ENCODE measurements at regions not wholly inside any gene's neighbourhood (a gene's known extent, or its start where the extent isn't known, plus 50 kb on each side); places are given as distances from the start of the nearest gene placed in this dataset.

- DNase-seq (ENCODE audit: low read depth): no peak
Observed at GRCh38 chrX:51798701-51799100, 55.5 kb downstream of the GSPT2 start.

- DNase-seq (ENCODE audit: low read depth): peak; percentile 30
Observed at GRCh38 chrX:51802917-51803688, 59.9 kb downstream of the GSPT2 start.

- DNase-seq (ENCODE audit: low read depth): no peak
Observed at GRCh38 chrX:51803833-51804232, 60.6 kb downstream of the GSPT2 start.

GRCh38 chrX:51804741-51805140, 61.5 kb downstream of the GSPT2 start:
- DNase-seq (ENCODE audit: low read depth): no peak

GRCh38 chrX:51813886-51814460, 70.7 kb downstream of the GSPT2 start:
- DNase-seq (ENCODE audit: low read depth): no peak

GRCh38 chrX:51824061-51824460, 69.4 kb upstream of the MAGED1 start:
- no peak for DNase-seq (ENCODE audit: low read depth)

GRCh38 chrX:51825436-51825835, 68.0 kb upstream of the MAGED1 start:
- no peak for DNase-seq (ENCODE audit: low read depth)

- no peak for DNase-seq (ENCODE audit: low read depth)
Observed at GRCh38 chrX:51834076-51834475, 59.3 kb upstream of the MAGED1 start.

- DNase-seq (ENCODE audit: low read depth): no peak
Observed at GRCh38 chrX:51836823-51837222, 56.6 kb upstream of the MAGED1 start.

- no peak for DNase-seq (ENCODE audit: low read depth)
Observed at GRCh38 chrX:51837451-51837850, 56.0 kb upstream of the MAGED1 start.

- no peak for DNase-seq (ENCODE audit: low read depth)
Observed at GRCh38 chrX:51837921-51838320, 55.5 kb upstream of the MAGED1 start.
